Astrocyte of the spinal cord (primary cell): ENCODE measurements at regions not wholly inside any gene's neighbourhood (a gene's known extent, or its start where the extent isn't known, plus 50 kb on each side); places are given as distances from the start of the nearest gene placed in this dataset.
"Not testable (repeated sequence)": the region's sequence is repeated elsewhere in the genome, so short reads cannot be mapped to it uniquely, and the experiment has no call there.

Experiments used
- DNase-seq: peaks from one replicate; pipeline ENCODE4 v3.0.0; 2011; ENCODE audit warnings: low read depth, low spot score
- H3K4me3 ChIP-seq: 2 replicates; pipeline ENCODE4 v1.5.1; 2011; ENCODE audit warnings: low read depth, mild to moderate bottlenecking, low read length, moderate library complexity
- in situ Hi-C: cut with HindIII; loops from 2 replicates; pipeline ENCODE4 v1.10.0; 2017; ENCODE audit warnings: low sequenced_read_pairs
- TF ChIP-seq, protein P1 (sequence below): IDR thresholded peaks from 2 replicates; pipeline ENCODE4 v1.5.1; 2012; ENCODE audit warnings: low read depth, mild to moderate bottlenecking, low read length, inconsistent platforms

DNA sequence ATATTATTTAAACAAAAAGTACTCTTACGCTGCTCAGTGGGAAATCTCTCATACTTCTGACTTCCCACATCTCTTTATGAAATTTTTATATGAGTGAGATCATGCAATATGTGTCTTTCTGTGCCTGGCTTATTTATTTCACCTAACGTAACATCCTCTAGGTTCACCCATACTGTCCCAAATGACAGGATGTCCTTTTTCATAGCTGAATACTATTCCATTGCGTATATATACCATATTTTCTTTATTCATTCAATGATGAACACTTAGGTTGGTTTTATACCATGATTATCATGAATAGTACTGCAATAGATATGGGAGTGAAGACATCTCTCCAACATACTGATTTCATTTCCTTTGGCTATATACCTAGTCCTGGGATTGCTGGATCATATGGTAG, 57.8 kb upstream of the TPP2 start:
- TF ChIP-seq, protein P1, sequence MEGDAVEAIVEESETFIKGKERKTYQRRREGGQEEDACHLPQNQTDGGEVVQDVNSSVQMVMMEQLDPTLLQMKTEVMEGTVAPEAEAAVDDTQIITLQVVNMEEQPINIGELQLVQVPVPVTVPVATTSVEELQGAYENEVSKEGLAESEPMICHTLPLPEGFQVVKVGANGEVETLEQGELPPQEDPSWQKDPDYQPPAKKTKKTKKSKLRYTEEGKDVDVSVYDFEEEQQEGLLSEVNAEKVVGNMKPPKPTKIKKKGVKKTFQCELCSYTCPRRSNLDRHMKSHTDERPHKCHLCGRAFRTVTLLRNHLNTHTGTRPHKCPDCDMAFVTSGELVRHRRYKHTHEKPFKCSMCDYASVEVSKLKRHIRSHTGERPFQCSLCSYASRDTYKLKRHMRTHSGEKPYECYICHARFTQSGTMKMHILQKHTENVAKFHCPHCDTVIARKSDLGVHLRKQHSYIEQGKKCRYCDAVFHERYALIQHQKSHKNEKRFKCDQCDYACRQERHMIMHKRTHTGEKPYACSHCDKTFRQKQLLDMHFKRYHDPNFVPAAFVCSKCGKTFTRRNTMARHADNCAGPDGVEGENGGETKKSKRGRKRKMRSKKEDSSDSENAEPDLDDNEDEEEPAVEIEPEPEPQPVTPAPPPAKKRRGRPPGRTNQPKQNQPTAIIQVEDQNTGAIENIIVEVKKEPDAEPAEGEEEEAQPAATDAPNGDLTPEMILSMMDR, result no peak
- DNase-seq, result no peak
- in situ Hi-C loops, result no loop called here
- no peak overlapping the region for H3K4me3 ChIP-seq

DNA sequence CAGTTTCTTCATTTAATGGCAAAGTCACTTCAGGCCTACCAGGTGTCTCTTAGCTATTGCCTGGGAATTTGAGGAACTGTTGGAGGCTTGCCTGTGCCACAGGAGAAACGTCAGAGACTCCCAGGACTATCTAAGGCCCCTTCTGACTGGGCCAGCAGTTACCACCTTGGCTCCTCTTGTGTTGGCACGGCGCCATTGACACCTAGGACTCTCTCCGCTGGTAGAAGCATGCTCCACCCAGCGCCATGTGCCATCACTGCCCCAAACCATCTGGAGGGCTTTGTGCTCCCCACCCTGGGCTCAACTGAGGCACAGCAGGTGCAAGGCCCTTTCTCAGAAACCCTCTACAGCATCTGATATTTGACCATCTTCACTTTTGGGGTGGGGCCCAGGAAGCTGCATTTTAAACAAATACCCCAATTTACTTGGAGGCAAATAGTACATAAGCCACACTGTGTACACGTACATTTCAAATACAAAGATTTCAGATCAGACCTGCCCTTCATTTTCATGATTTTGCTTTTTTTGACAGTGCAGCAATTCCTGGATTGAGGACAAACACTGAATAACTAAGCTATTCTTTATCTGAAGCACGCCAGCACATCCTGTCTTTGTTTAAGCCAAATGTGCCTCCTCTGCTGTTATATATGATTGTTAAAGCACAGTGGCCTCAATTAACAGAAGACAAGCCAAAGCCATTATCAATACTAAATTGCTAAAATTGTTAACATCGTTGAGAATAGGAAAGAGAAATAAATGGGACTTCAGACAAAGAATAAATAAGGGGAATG, 59.9 kb upstream of the TPP2 start:
- no peak for DNase-seq
- in situ Hi-C loops, result no loop called here
- TF ChIP-seq, protein P1, result no peak
- H3K4me3 ChIP-seq, result no peak overlapping the region

DNA sequence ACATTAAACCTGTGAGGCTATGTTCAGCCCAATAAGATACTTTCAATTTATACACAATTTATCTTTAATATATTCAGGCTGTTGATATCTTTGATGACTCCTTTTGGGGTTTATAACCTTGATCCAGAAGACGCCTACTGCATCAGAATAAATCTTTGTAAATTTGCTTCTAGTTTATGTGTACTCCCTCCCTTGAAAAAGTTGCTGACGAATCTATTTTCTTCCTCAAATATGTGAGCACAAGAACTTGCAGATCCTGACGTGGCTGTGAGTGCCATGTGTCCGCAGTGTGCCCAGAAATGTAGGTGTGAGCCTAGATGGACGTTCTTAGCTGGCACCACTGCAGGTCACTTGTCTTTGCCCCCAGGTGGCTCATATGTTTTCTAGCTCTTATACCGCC, 60.6 kb upstream of the TPP2 start:
- H3K4me3 ChIP-seq, result no peak overlapping the region
- no peak for DNase-seq
- TF ChIP-seq, protein P1, result no peak
- in situ Hi-C loops, result no loop called here

DNA sequence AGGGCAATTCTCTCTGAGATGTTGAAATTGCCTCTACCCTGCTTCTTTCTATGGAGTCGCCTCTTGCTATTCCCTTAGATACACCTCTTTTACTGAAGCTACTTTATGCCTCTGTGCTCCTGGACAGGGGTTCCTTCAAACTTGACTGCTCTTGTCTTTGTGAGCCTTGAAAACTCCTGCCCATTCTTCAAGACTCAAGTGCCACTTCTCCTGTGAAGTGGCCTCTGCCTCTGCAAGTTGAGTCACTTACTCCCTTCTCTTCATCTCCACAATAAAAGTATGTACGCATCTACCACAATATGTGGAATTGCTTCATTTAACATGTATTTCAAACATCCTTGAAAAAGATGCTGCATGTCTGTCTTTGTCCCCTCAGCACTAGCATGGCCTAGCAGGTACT, 66.0 kb upstream of the TPP2 start:
- no peak overlapping the region for H3K4me3 ChIP-seq
- in situ Hi-C loops, result no loop called here
- DNase-seq, result no peak
- TF ChIP-seq, protein P1, result no peak

DNA sequence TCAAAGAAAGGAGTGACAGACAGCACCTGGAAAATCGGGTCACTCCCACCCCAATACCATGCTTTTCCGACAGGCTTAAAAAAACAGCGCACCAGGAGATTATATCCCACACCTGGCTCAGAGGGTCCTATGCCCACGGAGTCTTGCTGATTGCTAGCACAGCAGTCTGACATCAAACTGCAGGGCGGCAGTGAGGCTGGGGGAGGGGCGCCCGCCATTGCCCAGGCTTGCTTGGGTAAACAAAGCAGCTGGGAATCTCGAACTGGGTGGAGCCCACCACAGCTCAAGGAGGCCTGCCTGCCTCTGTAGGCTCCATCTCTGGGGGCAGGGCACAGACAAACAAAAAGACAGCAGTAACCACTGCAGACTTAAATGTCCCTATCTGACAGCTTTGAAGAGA, 74.5 kb upstream of the TPP2 start:
- DNase-seq, H3K4me3 ChIP-seq, in situ Hi-C loops: not testable (repeated sequence)

DNA sequence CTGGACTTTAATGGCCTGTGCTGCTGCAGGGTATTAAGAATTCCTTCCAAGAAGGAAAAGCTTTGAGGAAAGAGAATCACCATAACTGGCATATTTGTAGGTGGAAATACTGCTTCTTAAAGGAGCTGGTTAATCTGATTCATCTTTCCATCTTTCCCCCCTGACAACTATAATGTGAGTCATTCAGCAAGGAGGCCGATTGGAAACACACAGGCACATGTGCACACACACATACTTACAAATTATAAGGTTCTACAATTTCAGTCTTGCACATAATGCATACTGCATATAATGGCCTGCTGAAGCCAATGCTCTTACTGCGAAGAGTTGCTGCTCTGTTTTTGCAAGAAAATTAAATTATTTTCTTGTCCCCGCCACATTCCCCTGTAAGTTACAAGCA, 78.8 kb upstream of the TPP2 start:
- in situ Hi-C loops, result no loop called here
- no peak overlapping the region for H3K4me3 ChIP-seq
- DNase-seq, result no peak
- TF ChIP-seq, protein P1, result no peak

DNA sequence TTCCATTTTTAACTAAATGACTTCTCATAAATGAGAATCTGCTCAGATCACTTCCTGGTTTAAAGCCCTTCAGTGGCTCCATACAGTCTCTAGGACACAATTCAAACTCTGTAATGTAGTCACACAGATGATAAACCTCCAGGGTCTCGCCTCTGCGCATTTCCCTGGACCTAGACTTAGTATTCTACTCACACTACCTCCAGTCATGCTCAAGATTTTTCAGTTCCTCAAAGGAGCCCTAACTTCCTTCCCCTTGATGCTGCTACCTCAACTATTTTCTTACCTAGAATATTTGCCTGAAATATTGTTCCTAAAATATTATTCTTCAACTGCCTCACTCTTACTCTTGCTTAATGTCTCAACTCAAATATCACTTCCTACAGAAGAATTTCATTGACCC, 86.7 kb upstream of the TPP2 start:
- no peak overlapping the region for H3K4me3 ChIP-seq
- in situ Hi-C loops, result no loop called here
- TF ChIP-seq, protein P1, result no peak
- DNase-seq, result no peak
